Esophagus muscularis mucosa (tissue), 3 donors: ENCODE measurements at regions not wholly inside any gene's neighbourhood (a gene's known extent, or its start where the extent isn't known, plus 50 kb on each side); places are given as distances from the start of the nearest gene placed in this dataset.

ENCODE experiments used
- CTCF ChIP-seq, 3 experiments: fragments of 200-600 bp in 2 of 3; fragments of 450-650 bp in 1 of 3; sonication (generic) in 2 of 3; IDR thresholded peaks; one replicate each; pipeline ENCODE4 v1.5.1; 2017 to 2019; ENCODE audit warnings: antibody characterized with exemption in 3 of 3, mild to moderate bottlenecking in 2 of 3, moderate library complexity in 1 of 3
- EP300 ChIP-seq: sonication (generic); formaldehyde crosslinking; IDR thresholded peaks from one replicate; pipeline ENCODE4 v1.6.1; 2017; ENCODE audit warnings: antibody characterized with exemption

GRCh38 chr2:120906914-120907313, 171.2 kb downstream of the GLI2 start:
- TF ChIP-seq CTCF (IDR thresholded peaks at IDR 0.05), result no peak
- no peak for TF ChIP-seq EP300
